HT-29 (cell line): ENCODE measurements at regions not wholly inside any gene's neighbourhood (a gene's known extent, or its start where the extent isn't known, plus 50 kb on each side); places are given as distances from the start of the nearest gene placed in this dataset.

Experiments
- DNase-seq: peaks from one replicate; pipeline ENCODE4 v3.0.0-alpha.2; 2015; ENCODE audit warnings: low spot score

DNA sequence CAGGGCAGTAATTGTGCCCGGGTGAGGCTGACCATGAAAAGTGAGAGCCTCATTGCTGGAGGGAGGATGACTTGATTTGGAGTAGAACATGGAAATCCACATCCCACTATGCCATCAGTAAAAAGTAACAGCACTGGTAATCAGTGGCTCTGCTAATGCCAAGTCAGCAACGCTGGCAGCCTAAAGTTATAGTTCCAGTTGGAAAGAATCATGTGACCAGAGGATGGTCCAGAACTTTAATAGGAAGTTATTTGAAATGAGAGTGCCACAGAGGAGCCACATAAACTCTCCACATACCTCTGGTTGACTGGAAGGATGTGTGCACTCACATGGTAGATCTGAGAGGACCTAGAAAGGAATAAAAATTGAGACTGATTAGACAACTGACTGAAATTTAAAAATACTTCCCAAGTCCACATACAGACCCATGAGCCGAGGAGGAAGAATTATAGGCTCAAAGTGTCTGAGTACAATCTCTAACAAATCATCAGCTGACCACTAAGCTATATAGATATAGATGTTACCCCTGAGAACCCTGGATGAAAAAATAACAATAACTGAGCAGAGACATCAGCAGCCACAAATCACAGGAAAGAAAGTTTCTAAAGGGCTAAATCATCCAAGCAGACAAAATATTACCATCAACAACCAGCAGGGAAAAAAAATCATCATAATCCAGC lies 346.8 kb downstream of the STK39 start:
- no peak for DNase-seq

DNA sequence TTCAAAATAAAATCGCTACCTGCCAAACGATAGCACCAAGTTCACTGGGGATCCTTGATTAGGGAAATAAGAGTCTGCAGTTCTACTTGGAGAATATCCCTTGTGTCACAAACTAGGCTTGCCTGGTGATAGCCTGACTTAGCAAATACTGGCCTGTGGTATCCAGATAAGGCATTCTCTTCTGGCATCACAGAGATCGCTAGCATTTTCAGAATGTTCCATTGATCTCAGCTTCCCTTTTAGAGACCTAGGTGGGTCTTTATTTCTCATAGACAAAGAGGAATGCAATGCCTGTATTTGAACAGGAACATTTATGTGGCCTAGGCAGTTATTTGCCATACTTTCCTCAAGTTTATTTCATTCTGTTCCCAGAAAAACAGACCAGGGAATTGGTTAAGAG lies 349.1 kb downstream of the STK39 start:
- DNase-seq: no peak

DNA sequence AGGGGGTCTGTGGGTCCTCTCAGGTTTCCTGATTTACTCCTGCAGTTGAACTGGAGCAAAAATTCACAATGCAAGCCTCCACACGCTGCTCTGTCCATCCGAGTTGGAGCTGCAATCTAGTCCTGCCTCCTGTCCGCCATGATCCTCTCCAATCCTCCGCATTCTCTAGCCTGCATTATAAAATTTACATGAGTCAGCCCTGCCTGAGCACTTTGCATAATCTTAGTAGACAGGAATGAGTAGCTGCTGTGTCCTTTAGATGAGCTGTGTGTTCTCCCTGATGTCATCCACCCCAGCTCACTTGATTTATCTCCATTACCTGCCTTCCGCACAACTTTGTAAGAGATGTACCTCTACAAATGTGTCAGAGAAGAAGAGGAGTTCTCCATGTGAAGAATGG lies 355.6 kb downstream of the STK39 start:
- no peak for DNase-seq

DNA sequence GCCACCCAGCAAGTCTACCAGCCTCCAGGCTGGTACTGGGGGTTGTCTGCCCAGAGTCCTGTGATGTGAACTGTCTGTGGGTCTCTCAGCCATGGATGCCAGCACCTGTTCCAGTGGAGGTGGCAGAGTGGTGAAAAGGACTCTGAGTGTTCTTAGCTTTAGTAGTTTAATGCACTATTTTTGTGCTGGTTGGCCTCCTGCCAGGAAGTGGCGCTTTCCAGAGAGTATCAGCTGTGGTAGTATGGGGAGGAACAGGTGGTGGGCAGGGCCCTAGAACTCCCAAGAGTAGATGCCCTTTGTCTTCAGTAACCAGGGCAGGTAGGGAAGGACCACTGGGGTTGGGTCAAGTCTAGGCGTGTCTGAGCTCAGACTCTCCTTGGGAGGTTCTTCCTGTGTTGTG lies 356.7 kb downstream of the STK39 start:
- no peak for DNase-seq

DNA sequence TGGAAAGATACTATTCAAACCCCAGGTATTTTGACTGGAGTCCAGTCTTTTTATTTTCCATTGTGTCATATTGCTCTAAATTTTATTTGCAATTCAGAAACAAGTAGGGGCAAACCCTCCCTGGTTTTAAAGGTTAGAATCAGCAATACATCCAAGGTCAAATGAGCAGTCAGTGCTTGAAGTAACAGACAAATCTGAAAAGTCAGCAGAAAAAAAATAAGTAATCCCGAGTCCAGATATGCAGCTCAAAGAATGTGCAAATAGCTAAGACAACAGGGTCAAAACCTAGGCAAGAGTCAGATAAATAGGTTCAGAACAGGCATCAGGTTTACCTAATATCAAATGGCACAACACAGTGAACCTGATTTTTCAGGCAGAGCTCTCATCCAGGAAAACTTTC lies 367.0 kb downstream of the STK39 start:
- DNase-seq: no peak

DNA sequence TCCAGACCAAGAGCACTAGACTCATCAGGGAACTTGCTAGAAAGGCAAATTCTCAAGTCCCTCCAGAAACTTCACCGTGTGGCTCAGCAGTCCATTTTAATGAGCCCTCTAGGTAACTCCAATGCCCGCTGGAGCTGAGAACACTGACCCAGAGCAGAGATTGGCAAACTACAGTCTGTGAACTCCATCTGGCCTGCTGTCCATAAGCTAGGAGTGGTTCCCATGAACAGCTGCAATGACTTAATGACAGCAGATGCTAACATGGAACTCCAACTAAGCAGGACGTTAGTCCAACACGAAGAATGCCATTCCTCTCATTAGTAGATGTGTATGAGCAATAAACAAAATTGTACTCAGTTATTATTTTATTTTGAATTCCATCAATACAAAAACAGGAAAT lies 371.9 kb downstream of the STK39 start:
- no peak for DNase-seq

DNA sequence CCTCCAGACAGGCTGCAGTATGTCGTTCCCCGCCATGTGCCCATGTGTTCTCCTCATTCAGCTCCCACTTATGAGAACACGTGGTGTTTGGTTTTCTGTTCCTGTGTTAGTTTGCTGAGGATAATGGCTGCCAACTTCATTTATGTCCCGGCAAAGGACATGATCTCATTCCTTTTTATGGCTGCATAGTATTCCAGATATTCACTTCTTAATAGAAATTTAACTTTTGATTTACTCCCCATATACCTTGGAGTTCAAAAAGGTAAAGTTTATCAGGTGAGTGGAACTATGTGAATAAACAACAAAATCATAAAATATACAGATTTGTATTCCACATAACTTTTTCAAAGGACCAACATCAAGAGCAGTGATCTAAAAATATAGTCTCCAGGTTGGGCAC lies 372.6 kb downstream of the STK39 start:
- DNase-seq: no peak

DNA sequence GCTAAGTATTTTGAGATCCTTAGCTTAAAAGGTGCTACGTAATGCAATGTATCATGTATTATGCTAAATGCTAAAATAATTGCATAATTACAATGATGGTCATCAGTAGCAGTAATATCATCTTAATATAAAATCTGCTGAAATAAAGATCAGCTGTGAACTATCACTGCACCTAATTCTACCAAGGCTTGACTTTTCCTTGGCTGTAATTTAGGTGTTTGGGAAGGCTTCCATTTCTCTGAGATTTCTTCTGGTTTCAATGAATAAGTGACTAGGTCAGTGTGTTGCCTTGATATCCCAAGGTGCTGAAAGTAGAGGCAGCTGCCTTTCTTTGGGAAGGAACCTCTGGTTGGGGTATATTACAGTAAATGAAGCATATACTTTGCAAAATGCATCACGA lies 376.1 kb downstream of the STK39 start:
- no peak for DNase-seq

DNA sequence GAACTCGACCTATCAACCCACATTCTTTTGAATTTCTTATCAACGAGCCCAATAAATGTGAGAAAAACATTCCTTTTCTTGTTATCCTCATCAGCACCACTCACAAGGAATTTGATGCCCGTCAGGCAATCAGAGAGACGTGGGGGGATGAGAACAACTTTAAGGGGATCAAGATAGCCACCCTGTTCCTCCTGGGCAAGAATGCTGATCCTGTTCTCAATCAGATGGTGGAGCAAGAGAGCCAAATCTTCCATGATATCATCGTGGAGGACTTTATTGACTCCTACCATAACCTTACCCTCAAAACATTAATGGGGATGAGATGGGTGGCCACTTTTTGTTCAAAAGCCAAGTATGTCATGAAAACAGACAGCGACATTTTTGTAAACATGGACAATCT lies 378.2 kb downstream of the STK39 start:
- DNase-seq: no peak

DNA sequence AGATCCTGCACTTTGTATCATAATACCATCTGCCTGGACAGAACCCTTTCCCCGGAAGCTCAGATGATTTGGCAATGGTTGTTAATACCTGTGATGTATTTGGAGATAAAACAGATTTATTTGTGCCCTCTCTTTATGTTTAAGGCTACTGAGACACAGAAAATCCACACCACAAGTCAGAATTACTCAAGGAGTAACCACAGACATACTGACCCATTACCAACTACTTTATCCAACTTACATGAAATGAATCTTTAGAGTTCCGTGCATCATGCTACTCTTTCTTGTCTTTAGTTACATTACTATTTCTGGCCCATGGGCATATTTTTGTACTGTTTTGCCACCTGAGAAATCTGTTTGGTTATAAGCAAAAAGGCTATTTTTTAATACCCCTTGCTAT lies 384.0 kb downstream of the STK39 start:
- DNase-seq: no peak

DNA sequence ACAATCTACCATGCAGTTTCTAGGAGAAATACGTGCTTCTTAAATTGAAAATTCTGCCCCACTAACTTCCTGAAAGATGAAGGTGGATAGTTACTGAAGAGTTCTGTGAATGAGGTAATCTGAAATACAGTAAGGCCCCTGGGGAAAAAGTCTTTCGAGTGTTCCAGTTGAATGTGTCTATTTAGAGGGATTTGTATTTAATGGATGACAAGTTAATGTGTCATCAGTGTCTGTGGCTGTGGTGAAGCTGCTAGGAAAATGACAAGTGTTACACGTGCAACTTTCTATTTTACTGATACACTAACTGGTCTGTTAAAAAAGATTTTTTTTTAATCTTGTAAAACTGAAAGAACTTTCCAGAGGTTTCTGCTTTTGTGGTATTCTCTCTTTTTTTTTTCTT lies 384.6 kb downstream of the STK39 start:
- no peak for DNase-seq

DNA sequence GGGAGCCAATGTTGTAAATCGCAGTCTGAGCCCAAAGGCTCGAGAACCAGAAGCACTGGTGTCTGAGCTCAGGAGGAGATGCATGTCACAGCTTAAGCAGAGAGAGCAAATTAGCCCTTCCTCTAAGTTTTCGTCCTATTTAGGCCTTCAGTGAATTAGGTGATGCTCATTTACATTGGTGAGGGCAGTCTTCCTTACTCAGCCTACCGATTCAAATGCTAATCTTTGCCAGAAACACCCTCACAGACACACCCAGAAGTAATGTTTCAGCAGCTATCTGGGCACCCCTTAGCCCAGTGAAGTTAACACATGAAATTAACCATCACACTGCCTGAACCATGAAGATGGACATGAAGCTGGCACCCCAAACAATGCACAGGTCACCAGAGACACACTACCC lies 385.1 kb downstream of the STK39 start:
- no peak for DNase-seq

DNA sequence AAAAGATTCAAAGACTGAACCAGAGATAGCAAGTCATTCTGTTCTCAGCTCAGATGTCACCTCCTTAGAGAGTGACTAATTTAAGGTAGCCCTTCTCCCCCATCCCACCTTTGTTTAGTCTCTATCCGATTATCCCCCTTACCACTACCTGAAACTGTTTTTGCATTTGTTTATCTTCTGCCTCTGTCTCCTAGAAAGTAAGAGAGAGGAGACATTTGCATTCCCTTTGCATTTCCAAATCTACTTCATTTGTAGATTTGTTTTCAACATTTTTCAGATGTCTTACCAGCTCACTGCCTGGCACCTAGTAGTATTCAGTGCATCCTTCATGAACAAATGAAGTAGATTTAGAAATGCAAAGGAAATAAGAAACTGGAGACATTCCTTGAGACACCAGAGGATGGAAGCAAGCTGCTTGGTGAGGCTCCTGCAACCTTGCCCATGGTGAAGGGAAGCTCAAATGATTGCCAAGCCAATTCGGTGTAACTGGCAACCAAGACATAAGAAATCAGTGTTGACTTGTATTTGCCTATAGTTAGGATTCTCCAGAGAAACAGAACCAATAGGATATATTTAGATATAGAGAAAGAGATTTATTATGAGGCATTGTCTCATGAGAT lies 385.7 kb downstream of the STK39 start:
- DNase-seq: no peak

DNA sequence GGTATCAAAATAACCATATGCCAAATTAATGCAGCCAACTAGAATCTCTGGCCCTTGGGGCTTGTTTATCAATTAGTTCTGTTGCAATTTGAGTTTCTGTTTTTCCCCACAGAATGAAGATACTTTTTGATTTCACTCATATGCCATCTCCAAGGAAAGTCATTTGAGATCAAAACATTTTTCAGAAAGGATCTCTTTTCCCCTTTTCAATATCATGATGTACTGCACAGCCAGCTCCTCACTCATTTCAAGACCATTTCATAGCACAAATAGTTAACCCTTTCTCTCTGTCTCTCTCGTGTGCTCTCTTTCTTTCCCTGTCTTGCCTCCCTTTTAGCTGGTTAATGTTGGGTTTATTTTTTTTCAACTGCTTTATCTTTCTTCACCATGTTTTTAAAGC lies 387.3 kb downstream of the STK39 start:
- no peak for DNase-seq

DNA sequence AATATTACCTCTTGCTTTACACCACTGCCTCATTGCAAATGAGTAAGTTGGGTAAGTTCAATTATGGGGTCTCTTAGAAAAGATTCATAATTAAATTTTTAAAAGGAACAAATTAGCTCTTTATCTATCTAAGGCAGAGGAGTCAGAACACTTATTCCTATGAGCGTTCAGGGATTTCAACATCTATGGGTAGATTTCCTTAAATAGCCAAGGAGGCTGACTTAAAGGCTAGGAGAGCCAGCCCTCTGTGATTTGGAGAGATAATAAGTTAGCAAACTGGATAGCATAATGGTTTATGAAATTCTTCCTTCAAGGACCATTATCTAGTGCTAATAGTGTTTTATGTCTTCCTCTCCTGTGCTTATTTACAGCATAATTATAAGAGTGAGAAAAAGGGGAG lies 387.7 kb downstream of the STK39 start:
- DNase-seq: no peak

DNA sequence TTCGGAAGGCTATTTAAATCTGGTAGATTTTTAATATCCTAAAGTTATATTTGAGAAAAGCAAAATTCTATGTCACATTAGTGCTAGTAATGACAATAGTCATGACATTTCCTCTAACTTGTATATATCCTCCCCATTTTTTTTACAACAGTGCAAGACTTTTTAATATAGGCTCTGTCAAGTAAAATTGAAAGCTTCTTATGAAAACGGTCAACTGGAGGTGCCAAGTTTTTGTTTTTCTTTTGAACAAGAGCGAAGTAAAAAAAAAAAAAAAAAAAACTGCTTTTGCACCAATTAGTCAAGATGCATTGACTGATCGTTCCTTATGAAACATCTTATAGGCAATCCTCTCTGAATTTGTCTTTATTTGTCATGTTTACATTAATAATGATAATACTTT lies 389.3 kb downstream of the STK39 start:
- no peak for DNase-seq

DNA sequence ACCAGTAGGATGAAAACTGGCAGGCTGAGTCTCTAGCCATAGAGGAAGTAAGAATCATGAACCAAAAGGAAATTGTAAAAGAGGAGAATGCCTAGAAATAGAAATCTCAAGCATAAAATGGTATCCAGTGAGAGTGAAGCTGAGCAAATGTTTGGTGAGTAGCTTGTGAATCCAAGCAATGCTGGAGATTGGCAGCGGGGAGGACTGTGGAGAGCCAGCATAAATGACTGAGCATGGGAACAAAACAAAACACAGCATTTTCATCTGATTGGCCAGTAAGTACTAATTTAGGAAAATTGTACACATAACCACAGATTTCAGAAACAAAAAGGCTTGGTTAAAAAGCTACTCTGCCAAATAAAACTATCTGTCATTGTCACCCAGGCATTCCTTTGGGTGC lies 390.0 kb downstream of the STK39 start:
- DNase-seq: no peak

DNA sequence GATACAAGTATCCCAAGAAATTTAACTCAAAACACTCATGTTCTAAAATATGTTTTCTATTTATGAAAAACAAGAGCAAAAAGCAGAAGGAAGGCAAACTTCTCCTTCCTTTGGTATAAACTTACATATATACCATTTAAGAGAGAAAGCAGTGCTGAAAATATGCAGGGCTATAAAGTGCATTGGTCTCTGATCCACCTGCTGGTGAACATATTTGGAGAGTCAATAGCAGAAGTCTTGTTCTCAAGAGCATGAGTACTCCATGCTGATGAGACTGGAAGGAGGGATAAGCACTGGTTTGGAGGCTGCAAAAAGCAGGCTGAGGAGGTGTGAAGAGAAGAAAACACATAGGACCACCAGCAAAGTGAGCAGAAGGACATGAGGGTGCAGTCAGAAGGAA lies 391.2 kb downstream of the STK39 start:
- no peak for DNase-seq

DNA sequence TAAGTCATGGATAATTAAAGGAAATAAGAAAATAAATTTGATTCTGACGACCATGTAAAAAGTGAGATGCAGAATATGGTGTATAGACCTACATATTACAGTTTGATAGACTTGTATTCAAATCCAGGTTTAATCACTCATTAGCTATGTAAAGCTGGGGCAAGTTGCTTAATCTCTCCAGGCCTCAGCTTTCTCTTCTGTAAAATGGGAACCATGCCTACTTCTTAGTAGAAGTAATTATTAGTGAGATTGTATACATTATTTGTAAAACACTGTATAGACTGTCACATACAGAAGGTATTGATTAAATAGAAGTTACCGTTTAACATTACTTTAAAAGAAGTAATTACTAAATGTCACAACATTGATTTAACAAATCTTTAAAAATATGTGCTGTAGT lies 392.2 kb downstream of the STK39 start:
- no peak for DNase-seq

DNA sequence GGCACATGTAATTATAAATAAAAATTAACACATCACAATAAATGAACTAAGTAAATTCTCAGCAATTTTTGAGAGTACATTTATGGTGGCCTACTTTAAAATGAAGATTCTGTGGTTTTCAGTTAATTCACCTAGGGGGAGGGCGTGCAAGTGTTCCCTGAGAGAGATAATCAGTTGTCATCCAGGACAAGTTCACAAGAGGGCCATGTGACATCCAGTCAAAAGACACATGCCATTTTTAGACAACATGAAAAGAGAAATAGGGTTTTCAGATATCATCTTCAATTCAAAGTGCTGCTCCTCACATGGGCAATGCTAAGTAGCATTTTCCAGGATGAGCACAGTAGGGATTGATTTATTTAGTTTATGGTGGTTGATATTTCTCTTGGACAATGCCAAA lies 393.7 kb downstream of the STK39 start:
- DNase-seq: no peak

DNA sequence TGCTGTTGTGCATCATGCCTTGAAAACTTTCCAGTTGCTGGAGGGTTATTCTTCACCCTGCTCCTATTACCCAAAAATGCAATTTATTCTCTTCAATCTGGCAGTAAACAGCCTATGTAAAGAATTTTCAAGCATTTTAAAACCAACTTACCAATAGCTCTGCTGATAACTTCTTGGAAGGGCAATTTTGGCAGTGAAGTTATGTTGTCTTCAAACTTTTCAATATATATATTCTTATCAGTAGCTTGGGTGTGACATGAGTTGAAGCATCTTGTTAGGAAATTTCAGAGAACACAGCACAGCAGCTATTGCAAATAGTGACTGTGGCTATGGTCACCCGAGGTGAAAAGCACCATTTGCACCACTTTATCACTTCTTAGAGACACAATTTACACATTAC lies 395.5 kb downstream of the STK39 start:
- no peak for DNase-seq

DNA sequence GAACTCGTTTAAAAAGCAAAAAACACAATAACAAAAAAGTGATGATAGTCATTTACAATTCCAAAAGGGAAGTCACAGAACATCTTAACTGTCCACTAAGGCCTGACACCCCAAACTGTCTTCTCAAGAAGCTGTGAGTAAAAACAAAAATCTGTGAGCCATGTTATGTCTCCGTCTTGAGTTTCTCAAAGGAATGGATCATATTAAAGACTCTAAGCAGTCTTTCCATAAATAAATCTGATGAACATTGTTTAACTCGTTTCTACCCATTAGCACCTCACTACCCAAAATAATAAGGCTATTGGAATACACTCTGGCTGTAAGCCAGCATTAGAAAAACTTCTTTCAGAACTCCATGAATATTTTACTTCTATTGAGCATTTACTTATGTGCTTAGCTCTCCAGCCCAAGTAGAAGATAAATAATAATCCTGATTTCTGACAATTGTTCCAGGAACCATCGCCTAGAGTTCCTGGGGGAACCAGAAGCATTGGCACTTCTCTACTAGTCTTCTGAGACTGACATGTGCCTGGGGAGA lies 396.0 kb downstream of the STK39 start:
- DNase-seq: no peak

DNA sequence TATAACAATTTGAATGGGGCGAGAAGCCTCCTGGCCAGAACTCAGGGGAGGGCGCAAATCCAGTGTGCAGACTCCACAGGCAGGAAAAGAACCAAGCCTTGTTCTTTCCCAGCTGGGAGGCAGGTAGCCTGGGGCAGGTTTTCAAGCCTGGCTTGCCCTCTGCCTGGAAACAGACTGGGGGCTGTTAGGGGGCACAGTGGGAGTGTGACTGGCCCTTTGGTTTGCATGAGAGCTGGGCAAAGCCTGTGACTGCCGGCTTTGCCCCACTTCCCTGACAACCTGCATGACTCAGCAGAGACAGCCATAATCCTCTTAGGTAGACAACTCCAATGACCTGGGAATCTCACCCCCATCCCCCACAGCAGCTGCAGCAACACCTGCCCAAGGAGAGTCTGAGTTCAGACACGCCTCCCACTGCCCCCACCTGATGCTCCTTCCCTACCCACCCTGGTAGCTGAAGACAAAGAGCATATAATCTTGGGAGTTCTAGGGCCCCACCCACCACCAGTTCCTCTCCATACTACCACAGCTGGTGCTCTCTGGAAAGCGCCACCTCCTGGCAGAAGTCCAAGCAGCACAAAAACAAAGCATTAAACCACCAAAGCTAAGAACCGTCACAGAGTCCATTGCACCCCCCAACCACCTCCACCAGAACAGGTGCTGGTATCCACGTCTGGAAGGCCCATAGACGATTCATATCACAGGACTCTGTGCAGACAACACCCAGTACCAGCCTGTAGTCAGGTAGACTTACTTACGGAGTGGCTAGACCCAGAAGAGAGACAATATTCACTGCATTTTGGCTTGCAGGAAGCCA lies 402.5 kb downstream of the STK39 start:
- DNase-seq: peak; percentile 62
